ENCODE measurements at regions not wholly inside any gene's neighbourhood (a gene's known extent, or its start where the extent isn't known, plus 50 kb on each side); places are given as distances from the start of the nearest gene placed in this dataset.

DNA sequence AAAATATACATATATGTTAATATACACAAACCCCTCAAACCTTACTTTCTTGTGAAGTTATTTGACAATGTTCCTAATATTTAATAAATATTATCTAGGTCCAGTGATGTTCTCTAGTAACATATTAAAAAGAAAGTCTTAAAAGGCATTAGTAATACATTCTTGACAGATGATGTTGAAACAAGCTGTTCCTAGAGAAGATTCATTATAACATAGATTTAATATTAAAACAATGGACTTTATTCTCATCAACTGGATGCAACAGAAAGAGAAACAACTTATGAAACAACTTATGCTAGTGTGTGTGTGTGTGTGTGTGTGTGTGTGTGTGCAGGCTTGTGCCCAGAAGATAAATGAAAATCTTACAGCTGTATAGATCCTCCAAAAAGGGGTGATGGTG, 68.5 kb upstream of the PLXNA2 start:
- TF ChIP-seq EZH2 (IDR thresholded peaks at IDR 0.05; ENCODE audit: insufficient read depth, poor library complexity, severe bottlenecking) = no peak
- no peak for TF ChIP-seq EZH2phosphoT487 (IDR thresholded peaks at IDR 0.05; ENCODE audit: insufficient read depth, low read depth)
